ENCODE measurements at regions not wholly inside any gene's neighbourhood (a gene's known extent, or its start where the extent isn't known, plus 50 kb on each side); places are given as distances from the start of the nearest gene placed in this dataset.

DNA sequence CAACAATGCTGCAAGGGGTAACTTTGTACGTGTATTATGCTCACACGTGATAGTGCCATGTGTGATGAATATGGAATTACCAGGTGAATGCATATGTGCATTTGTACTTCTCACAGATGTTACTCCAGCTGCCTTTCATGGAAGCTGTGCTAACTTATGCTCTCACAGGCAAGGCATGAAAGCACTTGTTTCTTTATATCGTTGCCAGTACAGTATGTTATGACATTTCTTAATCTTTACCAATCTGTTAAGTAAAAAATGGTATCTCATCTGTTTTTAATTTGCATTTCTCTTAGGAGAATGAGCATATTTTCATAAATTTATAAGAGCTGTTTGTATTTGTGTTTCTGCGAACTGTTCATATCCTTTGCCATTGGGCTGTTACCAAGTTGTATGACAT, 311.8 kb upstream of the DMRT1 start:
- TF ChIP-seq RXRA (CRISPR knock-in tag; IDR thresholded peaks at IDR 0.05): no peak
- no peak for TF ChIP-seq TCF7 (IDR thresholded peaks at IDR 0.05; ENCODE audit: low read depth)
- TF ChIP-seq GPN1 (CRISPR knock-in tag; IDR thresholded peaks at IDR 0.05; ENCODE audit: borderline replicate concordance): no peak
- no peak for TF ChIP-seq ZNF274 (CRISPR knock-in tag; IDR thresholded peaks at IDR 0.05)
- TF ChIP-seq HCFC1 (IDR thresholded peaks at IDR 0.05; ENCODE audit: low read depth, low read length): no peak
- TF ChIP-seq, protein P1, sequence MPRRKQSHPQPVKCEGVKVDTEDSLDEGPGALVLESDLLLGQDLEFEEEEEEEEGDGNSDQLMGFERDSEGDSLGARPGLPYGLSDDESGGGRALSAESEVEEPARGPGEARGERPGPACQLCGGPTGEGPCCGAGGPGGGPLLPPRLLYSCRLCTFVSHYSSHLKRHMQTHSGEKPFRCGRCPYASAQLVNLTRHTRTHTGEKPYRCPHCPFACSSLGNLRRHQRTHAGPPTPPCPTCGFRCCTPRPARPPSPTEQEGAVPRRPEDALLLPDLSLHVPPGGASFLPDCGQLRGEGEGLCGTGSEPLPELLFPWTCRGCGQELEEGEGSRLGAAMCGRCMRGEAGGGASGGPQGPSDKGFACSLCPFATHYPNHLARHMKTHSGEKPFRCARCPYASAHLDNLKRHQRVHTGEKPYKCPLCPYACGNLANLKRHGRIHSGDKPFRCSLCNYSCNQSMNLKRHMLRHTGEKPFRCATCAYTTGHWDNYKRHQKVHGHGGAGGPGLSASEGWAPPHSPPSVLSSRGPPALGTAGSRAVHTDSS (CRISPR knock-in tag; conservative IDR thresholded peaks at IDR 0.05): no peak
- TF ChIP-seq ZNF235 (CRISPR knock-in tag; IDR thresholded peaks at IDR 0.05; ENCODE audit: borderline replicate concordance): no peak
- TF ChIP-seq BHLHE40 (IDR thresholded peaks at IDR 0.05; ENCODE audit: low read length): no peak
- no peak for TF ChIP-seq CEBPB (IDR thresholded peaks at IDR 0.05; ENCODE audit: borderline replicate concordance, low read depth, low read length)
- TF ChIP-seq, protein P2, sequence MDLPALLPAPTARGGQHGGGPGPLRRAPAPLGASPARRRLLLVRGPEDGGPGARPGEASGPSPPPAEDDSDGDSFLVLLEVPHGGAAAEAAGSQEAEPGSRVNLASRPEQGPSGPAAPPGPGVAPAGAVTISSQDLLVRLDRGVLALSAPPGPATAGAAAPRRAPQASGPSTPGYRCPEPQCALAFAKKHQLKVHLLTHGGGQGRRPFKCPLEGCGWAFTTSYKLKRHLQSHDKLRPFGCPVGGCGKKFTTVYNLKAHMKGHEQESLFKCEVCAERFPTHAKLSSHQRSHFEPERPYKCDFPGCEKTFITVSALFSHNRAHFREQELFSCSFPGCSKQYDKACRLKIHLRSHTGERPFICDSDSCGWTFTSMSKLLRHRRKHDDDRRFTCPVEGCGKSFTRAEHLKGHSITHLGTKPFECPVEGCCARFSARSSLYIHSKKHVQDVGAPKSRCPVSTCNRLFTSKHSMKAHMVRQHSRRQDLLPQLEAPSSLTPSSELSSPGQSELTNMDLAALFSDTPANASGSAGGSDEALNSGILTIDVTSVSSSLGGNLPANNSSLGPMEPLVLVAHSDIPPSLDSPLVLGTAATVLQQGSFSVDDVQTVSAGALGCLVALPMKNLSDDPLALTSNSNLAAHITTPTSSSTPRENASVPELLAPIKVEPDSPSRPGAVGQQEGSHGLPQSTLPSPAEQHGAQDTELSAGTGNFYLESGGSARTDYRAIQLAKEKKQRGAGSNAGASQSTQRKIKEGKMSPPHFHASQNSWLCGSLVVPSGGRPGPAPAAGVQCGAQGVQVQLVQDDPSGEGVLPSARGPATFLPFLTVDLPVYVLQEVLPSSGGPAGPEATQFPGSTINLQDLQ (CRISPR knock-in tag; IDR thresholded peaks at IDR 0.05): no peak

Data from HepG2 (cell line).